Brain microvascular endothelial cell (primary cell): ENCODE measurements at regions not wholly inside any gene's neighbourhood (a gene's known extent, or its start where the extent isn't known, plus 50 kb on each side); places are given as distances from the start of the nearest gene placed in this dataset.
"Not testable (repeated sequence)": the region's sequence is repeated elsewhere in the genome, so short reads cannot be mapped to it uniquely, and the experiment has no call there.

Source experiments
- DNase-seq: peaks from one replicate; pipeline ENCODE4 v3.0.0-alpha.2; 2020
- H3K27ac ChIP-seq: fragments of 250-450 bp; sonication (Bioruptor Pico); 2 replicates; pipeline ENCODE4 v1.5.1; 2020; ENCODE audit warnings: mild to moderate bottlenecking, moderate library complexity
- H3K27me3 ChIP-seq: fragments of 250-450 bp; sonication (Bioruptor Pico); replicated peaks from 2 replicates; pipeline ENCODE4 v1.5.1; 2020; ENCODE audit warnings: mild to moderate bottlenecking
- H3K36me3 ChIP-seq: fragments of 250-450 bp; sonication (Bioruptor Pico); replicated peaks from 2 replicates; pipeline ENCODE4 v1.5.1; 2020; ENCODE audit warnings: mild to moderate bottlenecking
- H3K4me3 ChIP-seq: 2 replicates; pipeline ENCODE4 v1.5.1; 2011; ENCODE audit warnings: low read depth, mild to moderate bottlenecking, control low read depth, low read length, moderate library complexity
- CTCF ChIP-seq: IDR thresholded peaks from 2 replicates; pipeline ENCODE4 v1.5.1; 2011; ENCODE audit warnings: low read depth, mild to moderate bottlenecking, moderate library complexity, low read length, control low read depth, inconsistent platforms; ENCODE audit errors: missing control alignments
- in situ Hi-C: cut with HindIII; loops from 2 replicates; pipeline ENCODE4 v1.10.0; 2017; ENCODE audit warnings: low sequenced_read_pairs, low pct_ligation_motif_present

DNA sequence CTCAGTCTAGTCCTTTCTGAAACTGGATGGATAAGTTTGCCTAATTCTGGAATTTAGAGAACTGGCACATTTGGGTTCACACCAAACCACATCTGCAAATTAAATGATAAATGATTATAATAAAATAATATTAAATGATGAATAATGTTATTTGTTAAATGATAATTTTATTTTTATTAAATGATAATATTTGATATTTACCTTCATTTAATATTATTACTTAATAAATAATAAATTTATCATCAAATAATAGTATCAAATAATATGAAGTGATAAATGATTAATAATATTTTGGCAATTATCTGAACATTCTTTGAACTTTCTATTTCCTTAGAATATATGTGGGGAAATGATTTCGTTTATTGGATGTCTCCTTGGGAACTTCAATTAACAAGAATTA lies 1604.2 kb downstream of the STIM2 start:
- DNase-seq = no peak
- Histone ChIP-seq H3K36me3 (no peaks in the 10 kb centered on the region), H3K27ac (no peak overlapping the region), H3K4me3 (no peak overlapping the region), H3K27me3 (no peaks in the 10 kb centered on the region)
- no peak for TF ChIP-seq CTCF
- in situ Hi-C loops = no loop called here

DNA sequence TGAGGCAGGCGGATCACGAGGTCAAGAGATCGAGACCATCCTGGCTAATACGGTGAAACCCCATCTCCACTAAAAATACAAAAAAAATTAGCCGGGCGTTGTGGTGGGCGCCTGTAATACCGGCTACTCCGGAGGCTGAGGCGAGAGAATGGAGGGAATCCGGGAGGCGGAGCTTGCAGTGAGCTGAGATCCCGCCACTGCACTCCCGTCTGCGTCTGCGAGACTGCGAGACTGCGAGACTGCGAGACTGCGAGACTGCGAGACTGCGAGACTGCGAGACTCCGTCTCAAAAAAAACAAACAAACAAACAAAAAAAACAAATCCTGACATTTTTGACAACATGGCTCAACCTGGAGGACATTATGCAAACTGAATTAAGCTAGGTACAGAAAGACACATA lies 1606.2 kb downstream of the STIM2 start:
- in situ Hi-C loops, H3K36me3 ChIP-seq, H3K4me3 ChIP-seq, H3K27ac ChIP-seq, H3K27me3 ChIP-seq, DNase-seq: not testable (repeated sequence)

DNA sequence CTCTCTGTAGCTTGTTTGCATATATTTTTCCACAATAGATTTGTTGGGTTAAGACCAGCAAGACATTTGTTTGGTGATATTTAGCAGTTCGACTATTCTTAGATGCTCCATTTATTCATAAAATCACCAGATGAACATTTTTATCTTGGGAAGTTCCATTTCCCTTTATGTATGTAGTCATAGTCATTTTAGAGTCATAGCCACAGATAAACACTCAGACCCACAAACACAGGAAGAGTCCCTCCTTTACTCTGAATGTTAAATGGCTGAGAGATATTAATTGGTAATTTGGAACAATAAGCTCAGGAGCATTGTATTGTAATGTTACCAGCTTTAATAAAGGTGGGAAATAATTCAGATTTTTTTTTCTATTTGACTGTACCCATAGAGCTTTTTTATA lies 1608.7 kb downstream of the STIM2 start:
- Histone ChIP-seq H3K27me3 (no peaks in the 10 kb centered on the region), H3K27ac (no peak overlapping the region), H3K36me3 (no peaks in the 10 kb centered on the region), H3K4me3 (no peak overlapping the region)
- DNase-seq = no peak
- in situ Hi-C loops = no loop called here
- no peak for TF ChIP-seq CTCF

DNA sequence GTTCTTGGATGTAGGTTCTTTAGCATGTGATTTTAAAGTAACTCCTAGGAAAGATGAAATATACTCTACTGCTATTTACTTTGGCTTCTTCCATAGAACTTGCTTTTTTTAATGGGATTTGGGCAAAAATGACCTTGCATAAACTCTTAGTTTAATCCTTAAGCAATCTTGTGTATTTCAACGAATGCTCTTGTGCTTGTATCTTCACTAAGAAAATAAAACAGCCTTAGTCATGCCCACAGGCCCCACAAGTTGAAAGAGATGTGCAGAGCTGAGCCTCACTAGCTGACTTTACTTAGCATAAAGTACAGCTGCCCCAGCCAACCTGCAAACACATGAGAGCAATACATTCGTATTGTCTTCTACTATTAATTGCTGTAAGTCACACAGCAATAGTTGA lies 1609.2 kb downstream of the STIM2 start:
- DNase-seq = peak; percentile 33
- in situ Hi-C loops = no loop called here

GRCh38 chr4:28475381-28475780 lies 1614.7 kb downstream of the STIM2 start:
- TF ChIP-seq CTCF = no peak
- H3K4me3 ChIP-seq = no peak overlapping the region
- DNase-seq = no peak
- H3K27me3 ChIP-seq = no peaks in the 10 kb centered on the region
- in situ Hi-C loops = no loop called here
- no peaks in the 10 kb centered on the region for H3K36me3 ChIP-seq
- H3K27ac ChIP-seq = no peak overlapping the region

More for the DNA sequence above, 1609.2 kb downstream of the STIM2 start:
- no peak for TF ChIP-seq CTCF
- H3K27ac ChIP-seq = no peak overlapping the region
- no peaks in the 10 kb centered on the region for H3K27me3 ChIP-seq
- H3K36me3 ChIP-seq = no peaks in the 10 kb centered on the region
- H3K4me3 ChIP-seq = no peak overlapping the region

GRCh38 chr4:28479666-28480065 lies 1619.0 kb downstream of the STIM2 start:
- Histone ChIP-seq H3K27me3 (no peaks in the 10 kb centered on the region), H3K27ac (no peak overlapping the region), H3K4me3 (no peak overlapping the region), H3K36me3 (no peaks in the 10 kb centered on the region)
- no peak for DNase-seq
- in situ Hi-C loops = no loop called here
- TF ChIP-seq CTCF = no peak

GRCh38 chr4:28481565-28481964 lies 1620.9 kb downstream of the STIM2 start:
- H3K27ac ChIP-seq = no peak overlapping the region
- no peak overlapping the region for H3K4me3 ChIP-seq
- no peak for TF ChIP-seq CTCF
- in situ Hi-C loops = no loop called here
- H3K36me3 ChIP-seq = no peaks in the 10 kb centered on the region
- no peaks in the 10 kb centered on the region for H3K27me3 ChIP-seq
- DNase-seq = no peak
